Large intestine (tissue), 3 donors: ENCODE measurements at regions not wholly inside any gene's neighbourhood (a gene's known extent, or its start where the extent isn't known, plus 50 kb on each side); places are given as distances from the start of the nearest gene placed in this dataset.

Experiments
- DNase-seq, 2 donors: peaks; one replicate each; pipeline versions ENCODE4 v3.0.0 to v3.0.0-alpha.2; 2013
- H3K27ac ChIP-seq: one replicate; pipeline ENCODE4 v1.5.1; 2013; ENCODE audit warnings: low read length
- H3K27me3 ChIP-seq: 2 replicates; pipeline ENCODE4 v1.6.1; 2013; ENCODE audit warnings: low read length; ENCODE audit not compliant: control insufficient read depth, insufficient read depth
- H3K36me3 ChIP-seq: 2 replicates; pipeline ENCODE4 v1.6.1; 2013; ENCODE audit warnings: low read length; ENCODE audit not compliant: control insufficient read depth, insufficient read depth
- H3K4me1 ChIP-seq: one replicate; pipeline ENCODE4 v1.6.1; 2013; ENCODE audit warnings: low read length; ENCODE audit not compliant: control insufficient read depth, insufficient read depth
- H3K4me3 ChIP-seq: one replicate; pipeline ENCODE4 v1.5.1; 2013; ENCODE audit warnings: low read length
- H3K9me3 ChIP-seq: one replicate; pipeline ENCODE4 v1.6.1; 2013; ENCODE audit warnings: mild to moderate bottlenecking, low read depth, low read length, moderate library complexity; ENCODE audit not compliant: control insufficient read depth
- WGBS: methylation state at CpG from one replicate; pipeline ENCODE4 v1.1.5; 2013; ENCODE audit warnings: low lambda C conversion rate; ENCODE audit not compliant: insufficient coverage; 5-methylcytosine and 5-hydroxymethylcytosine counted together

- no peak for DNase-seq
- peaks cover 2% of the 10 kb centered on the region for H3K9me3 ChIP-seq
- peaks cover 24% of the 10 kb centered on the region for H3K4me1 ChIP-seq
- no peak overlapping the region for H3K4me3 ChIP-seq
- WGBS: no CpG with 5 or more reads among the region's 3 CpGs
- no peaks in the 10 kb centered on the region for H3K36me3 ChIP-seq
- H3K27ac ChIP-seq: no peak overlapping the region
- H3K27me3 ChIP-seq: no peaks in the 10 kb centered on the region
These were observed 53.8 kb upstream of the PSEN2 start for GRCh38 chr1:226816576-226816975.

- WGBS: no CpG with 5 or more reads among the region's 10 CpGs
- H3K4me1 ChIP-seq: peaks cover 24% of the 10 kb centered on the region
- H3K36me3 ChIP-seq: no peaks in the 10 kb centered on the region
- H3K4me3 ChIP-seq: no peak overlapping the region
- H3K9me3 ChIP-seq: peaks cover 2% of the 10 kb centered on the region
- no peaks in the 10 kb centered on the region for H3K27me3 ChIP-seq
- DNase-seq: peak; percentile 96 to 99
- H3K27ac ChIP-seq: peak overlapping the region; percentile 89
These were observed 55.5 kb upstream of the PSEN2 start for GRCh38 chr1:226814751-226815537.

- Histone ChIP-seq H3K9me3 (peaks cover 2% of the 10 kb centered on the region), H3K36me3 (no peaks in the 10 kb centered on the region), H3K4me3 (no peak overlapping the region), H3K27me3 (no peaks in the 10 kb centered on the region), H3K4me1 (peaks cover 24% of the 10 kb centered on the region), H3K27ac (peak overlapping the region; percentile 89)
- no CpG with 5 or more reads among the region's 7 CpGs for WGBS
- DNase-seq: peak; percentile 76 to 92
These were observed 56.5 kb upstream of the PSEN2 start for GRCh38 chr1:226813671-226814591.

- Histone ChIP-seq H3K9me3 (no peaks in the 10 kb centered on the region), H3K4me3 (no peak overlapping the region), H3K27ac (no peak overlapping the region), H3K36me3 (no peaks in the 10 kb centered on the region), H3K4me1 (peaks cover 20% of the 10 kb centered on the region), H3K27me3 (peaks cover 3% of the 10 kb centered on the region)
- DNase-seq: no peak
- no CpG with 5 or more reads among the region's 4 CpGs for WGBS
These were observed 59.7 kb upstream of the PSEN2 start for GRCh38 chr1:226810681-226811080.

- Histone ChIP-seq H3K27me3 (peaks cover 3% of the 10 kb centered on the region), H3K36me3 (no peaks in the 10 kb centered on the region), H3K27ac (no peak overlapping the region), H3K4me3 (no peak overlapping the region), H3K9me3 (no peaks in the 10 kb centered on the region), H3K4me1 (peaks cover 15% of the 10 kb centered on the region)
- WGBS: 80% methylated on average over 1 of the region's 11 CpGs
- DNase-seq: no peak
These were observed 60.4 kb upstream of the PSEN2 start for GRCh38 chr1:226809785-226810571.

GRCh38 chr1:226808501-226808900, 61.9 kb upstream of the PSEN2 start:
- Histone ChIP-seq H3K27ac (no peak overlapping the region), H3K4me3 (no peak overlapping the region), H3K27me3 (peaks cover 3% of the 10 kb centered on the region), H3K4me1 (peaks cover under 1% of the 10 kb centered on the region), H3K36me3 (no peaks in the 10 kb centered on the region), H3K9me3 (no peaks in the 10 kb centered on the region)
- DNase-seq: no peak
- WGBS: no CpG with 5 or more reads among the region's 6 CpGs

GRCh38 chr1:226806988-226807387, 63.4 kb upstream of the PSEN2 start:
- no peak for DNase-seq
- WGBS: 67% methylated on average over 1 of the region's 1 CpG
- H3K27me3 ChIP-seq: peaks cover 3% of the 10 kb centered on the region
- no peak overlapping the region for H3K4me3 ChIP-seq
- H3K4me1 ChIP-seq: no peaks in the 10 kb centered on the region
- H3K36me3 ChIP-seq: no peaks in the 10 kb centered on the region
- H3K9me3 ChIP-seq: no peaks in the 10 kb centered on the region
- no peak overlapping the region for H3K27ac ChIP-seq

- DNase-seq: no peak
- Histone ChIP-seq H3K27me3 (peaks cover 3% of the 10 kb centered on the region), H3K36me3 (no peaks in the 10 kb centered on the region), H3K9me3 (no peaks in the 10 kb centered on the region), H3K4me3 (no peak overlapping the region), H3K4me1 (no peaks in the 10 kb centered on the region), H3K27ac (no peak overlapping the region)
- no CpG with 5 or more reads among the region's 12 CpGs for WGBS
These were observed 65.3 kb upstream of the PSEN2 start for GRCh38 chr1:226804907-226805759.

- H3K9me3 ChIP-seq: no peaks in the 10 kb centered on the region
- WGBS: 80% methylated on average over 1 of the region's 2 CpGs
- no peaks in the 10 kb centered on the region for H3K36me3 ChIP-seq
- peaks cover 5% of the 10 kb centered on the region for H3K4me1 ChIP-seq
- no peak for DNase-seq
- no peaks in the 10 kb centered on the region for H3K27me3 ChIP-seq
- no peak overlapping the region for H3K4me3 ChIP-seq
- H3K27ac ChIP-seq: no peak overlapping the region
These were observed 61.8 kb upstream of the ITPKB start for GRCh38 chr1:226800763-226801380.
